ENCODE measurements at regions not wholly inside any gene's neighbourhood (a gene's known extent, or its start where the extent isn't known, plus 50 kb on each side); places are given as distances from the start of the nearest gene placed in this dataset.
A peak's percentile ranks its signal among the peaks of the same experiment; 100 is the strongest.

DNA sequence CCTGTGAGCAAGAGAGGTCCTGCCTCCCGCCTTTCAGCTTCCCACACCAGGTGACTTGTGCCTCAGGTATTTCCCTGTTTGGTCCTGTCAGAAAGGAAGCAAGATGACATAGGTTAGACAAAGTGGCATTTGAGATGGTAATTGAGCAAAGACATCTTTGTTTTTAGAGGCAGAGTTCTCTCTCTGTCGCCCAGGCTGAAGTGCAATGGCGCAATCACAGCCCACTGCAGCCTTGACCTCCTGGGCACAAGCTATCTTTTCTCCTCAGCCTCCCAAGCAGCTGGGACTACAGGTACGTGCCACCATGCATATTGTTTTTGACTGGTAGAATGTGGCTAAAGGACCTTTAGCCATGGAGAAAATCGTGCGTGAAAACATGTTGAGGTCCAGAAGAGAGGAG is 339.1 kb downstream of the FGF9 start:
- no peak overlapping the region for H2AK5ac ChIP-seq (ENCODE audit: low read depth, low read length)

More for the DNA sequence above, 339.1 kb downstream of the FGF9 start:
- Histone ChIP-seq H3K4ac (replicated peaks; ENCODE audit: insufficient read length, low read depth, low read length) (no peak overlapping the region), H3K27ac (ENCODE audit: low read depth, low read length) (no peak overlapping the region), H4K20me1 (replicated peaks in 1 of 2; ENCODE audit: control insufficient read depth in 1 of 2, insufficient read depth in 2 of 2, low read length in 2 of 2) (no peaks in the 10 kb centered on the region), H3K9ac (replicated peaks in 1 of 4; ENCODE audit: extremely low read depth in 1 of 4, low read depth in 3 of 4, low read length in 3 of 4) (no peak overlapping the region), H4K5ac (ENCODE audit: insufficient read length, low read depth, low read length) (no peak overlapping the region), H3K4me1 (replicated peaks in 1 of 4; ENCODE audit: control insufficient read depth in 3 of 4, insufficient read depth in 4 of 4, low read length in 3 of 4) (no peaks in the 10 kb centered on the region), H3K79me2 (ENCODE audit: control insufficient read depth in 1 of 2, insufficient read depth in 2 of 2, low read length in 2 of 2) (no peaks in the 10 kb centered on the region), H2BK20ac (ENCODE audit: low read length) (no peak overlapping the region), H3K4me3 (ENCODE audit: extremely low read depth in 1 of 4, insufficient read depth in 2 of 4, low read depth in 3 of 4, low read length in 4 of 4) (no peak overlapping the region), H2BK120ac (replicated peaks; ENCODE audit: low read depth, low read length) (no peak overlapping the region), H3K9me3 (ENCODE audit: insufficient read depth in 2 of 2, low read depth in 1 of 2, low read length in 1 of 2) (no peaks in the 10 kb centered on the region), H2BK5ac (ENCODE audit: low read depth, low read length) (no peak overlapping the region), H4K8ac (ENCODE audit: extremely low read depth, insufficient read depth, low read length) (no peak overlapping the region), H3K79me1 (ENCODE audit: low read depth, low read length) (no peaks in the 10 kb centered on the region), H3K56ac (replicated peaks; ENCODE audit: insufficient read length, low read depth, low read length) (no peak overlapping the region), H3K4me2 (ENCODE audit: insufficient read depth in 1 of 2, low read depth in 2 of 2, low read length in 2 of 2) (no peak overlapping the region), H2BK12ac (ENCODE audit: low read depth, low read length) (no peak overlapping the region), H3K36me3 (ENCODE audit: control insufficient read depth in 2 of 4, insufficient read depth in 4 of 4, low read length in 3 of 4) (no peaks in the 10 kb centered on the region), H2BK15ac (ENCODE audit: low read length) (no peak overlapping the region), H4K91ac (replicated peaks; ENCODE audit: insufficient read length, low read length) (no peak overlapping the region), H3K18ac (ENCODE audit: extremely low read depth, low read length) (no peak overlapping the region), H3K23ac (ENCODE audit: insufficient read length) (no peak overlapping the region), H3K14ac (ENCODE audit: insufficient read length) (no peak overlapping the region), H3K23me2 (ENCODE audit: low read depth, low read length) (no peaks in the 10 kb centered on the region), H2AFZ (ENCODE audit: low read length) (0 out of 2 replicates have a peak overlapping the region, but pooled peaks have one; percentile 28), H3K27me3 (replicated peaks in 1 of 4; ENCODE audit: control insufficient read depth in 3 of 4, extremely low read depth in 1 of 4, insufficient read depth in 3 of 4, low read length in 3 of 4) (peaks cover 0 to 1% (median 0%) of the 10 kb centered on the region in 4 experiments; a peak in 1 of 7 replicates)
- POLR2A ChIA-PET (ENCODE audit: partially characterized antibody), result no interaction called here
- no peak for TF ChIP-seq BACH1 (IDR thresholded peaks at IDR 0.05; ENCODE audit: low read length)
- TF ChIP-seq CEBPB (IDR thresholded peaks at IDR 0.05; ENCODE audit: low read depth, low read length), result 0 out of 2 replicates have a peak, but pooled peaks have one; percentile 40
- DNase-seq (ENCODE audit: low read depth in 1 of 2, low spot score in 2 of 2) (no peak), FAIRE-seq (no peak)
- 87% methylated on average over 6 of the region's 6 CpGs; no CpG with 5 or more reads in 1 of the 2 experiments for WGBS, 2 experiments (ENCODE audit: extremely low coverage in 1 of 2, insufficient coverage in 1 of 2, insufficient read length in 1 of 2, insufficient replicate concordance in 2 of 2, low coverage in 1 of 2, low lambda C conversion rate in 2 of 2, missing lambda C conversion rate in 1 of 2)
- CTCF ChIA-PET (ENCODE audit: partially characterized antibody), result no interaction called here
